ENCODE measurements at regions not wholly inside any gene's neighbourhood (a gene's known extent, or its start where the extent isn't known, plus 50 kb on each side); places are given as distances from the start of the nearest gene placed in this dataset.

DNA sequence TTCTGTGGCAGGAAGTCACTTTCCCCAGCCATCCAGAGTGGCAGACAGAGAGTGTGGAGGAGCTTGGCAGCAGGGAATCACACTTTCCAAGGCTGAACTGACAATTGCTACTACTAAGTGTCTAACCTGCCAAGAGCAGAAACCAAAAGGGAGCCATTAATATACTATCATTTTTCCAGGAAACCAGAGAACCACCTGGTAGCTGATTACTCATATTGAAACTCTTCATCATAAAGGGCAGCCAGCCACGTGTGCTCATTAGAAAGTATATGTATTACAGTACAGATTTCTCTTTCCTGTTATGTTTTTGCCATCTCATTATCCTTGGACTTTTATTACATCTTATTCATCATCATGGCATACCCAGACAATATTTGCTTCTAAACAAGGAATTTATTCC is 374.9 kb downstream of the GXYLT1 start:
- TF ChIP-seq EGR1 (IDR thresholded peaks at IDR 0.05) (no peak), RAD21 (IDR thresholded peaks at IDR 0.05; ENCODE audit: low read depth) (no peak), TCF12 (IDR thresholded peaks at IDR 0.05; ENCODE audit: low read depth) (no peak), YY1 (IDR thresholded peaks at IDR 0.05; ENCODE audit: low read depth) (no peak), TAF1 (IDR thresholded peaks at IDR 0.05; ENCODE audit: low read depth) (no peak), CREB1 (IDR thresholded peaks at IDR 0.05; ENCODE audit: low read depth) (no peak), NFIC (IDR thresholded peaks at IDR 0.05) (no peak)
- TF ChIP-seq, protein P1, sequence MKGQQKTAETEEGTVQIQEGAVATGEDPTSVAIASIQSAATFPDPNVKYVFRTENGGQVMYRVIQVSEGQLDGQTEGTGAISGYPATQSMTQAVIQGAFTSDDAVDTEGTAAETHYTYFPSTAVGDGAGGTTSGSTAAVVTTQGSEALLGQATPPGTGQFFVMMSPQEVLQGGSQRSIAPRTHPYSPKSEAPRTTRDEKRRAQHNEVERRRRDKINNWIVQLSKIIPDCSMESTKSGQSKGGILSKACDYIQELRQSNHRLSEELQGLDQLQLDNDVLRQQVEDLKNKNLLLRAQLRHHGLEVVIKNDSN (IDR thresholded peaks at IDR 0.05) = no peak
- TF ChIP-seq, protein P2, sequence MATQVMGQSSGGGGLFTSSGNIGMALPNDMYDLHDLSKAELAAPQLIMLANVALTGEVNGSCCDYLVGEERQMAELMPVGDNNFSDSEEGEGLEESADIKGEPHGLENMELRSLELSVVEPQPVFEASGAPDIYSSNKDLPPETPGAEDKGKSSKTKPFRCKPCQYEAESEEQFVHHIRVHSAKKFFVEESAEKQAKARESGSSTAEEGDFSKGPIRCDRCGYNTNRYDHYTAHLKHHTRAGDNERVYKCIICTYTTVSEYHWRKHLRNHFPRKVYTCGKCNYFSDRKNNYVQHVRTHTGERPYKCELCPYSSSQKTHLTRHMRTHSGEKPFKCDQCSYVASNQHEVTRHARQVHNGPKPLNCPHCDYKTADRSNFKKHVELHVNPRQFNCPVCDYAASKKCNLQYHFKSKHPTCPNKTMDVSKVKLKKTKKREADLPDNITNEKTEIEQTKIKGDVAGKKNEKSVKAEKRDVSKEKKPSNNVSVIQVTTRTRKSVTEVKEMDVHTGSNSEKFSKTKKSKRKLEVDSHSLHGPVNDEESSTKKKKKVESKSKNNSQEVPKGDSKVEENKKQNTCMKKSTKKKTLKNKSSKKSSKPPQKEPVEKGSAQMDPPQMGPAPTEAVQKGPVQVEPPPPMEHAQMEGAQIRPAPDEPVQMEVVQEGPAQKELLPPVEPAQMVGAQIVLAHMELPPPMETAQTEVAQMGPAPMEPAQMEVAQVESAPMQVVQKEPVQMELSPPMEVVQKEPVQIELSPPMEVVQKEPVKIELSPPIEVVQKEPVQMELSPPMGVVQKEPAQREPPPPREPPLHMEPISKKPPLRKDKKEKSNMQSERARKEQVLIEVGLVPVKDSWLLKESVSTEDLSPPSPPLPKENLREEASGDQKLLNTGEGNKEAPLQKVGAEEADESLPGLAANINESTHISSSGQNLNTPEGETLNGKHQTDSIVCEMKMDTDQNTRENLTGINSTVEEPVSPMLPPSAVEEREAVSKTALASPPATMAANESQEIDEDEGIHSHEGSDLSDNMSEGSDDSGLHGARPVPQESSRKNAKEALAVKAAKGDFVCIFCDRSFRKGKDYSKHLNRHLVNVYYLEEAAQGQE (IDR thresholded peaks at IDR 0.05; ENCODE audit: low read depth) = no peak

GRCh38 chr12:41768456-41768855 is 376.2 kb downstream of the GXYLT1 start:
- TF ChIP-seq, protein P1 (IDR thresholded peaks at IDR 0.05) = no peak
- TF ChIP-seq NFIC (IDR thresholded peaks at IDR 0.05) (no peak), CEBPB (IDR thresholded peaks at IDR 0.05) (no peak), TEAD4 (IDR thresholded peaks at IDR 0.05) (no peak), TCF12 (IDR thresholded peaks at IDR 0.05; ENCODE audit: low read depth) (no peak), CREB1 (IDR thresholded peaks at IDR 0.05; ENCODE audit: low read depth) (no peak), EGR1 (IDR thresholded peaks at IDR 0.05) (no peak), EP300 (IDR thresholded peaks at IDR 0.05; ENCODE audit: borderline replicate concordance) (no peak)

DNA sequence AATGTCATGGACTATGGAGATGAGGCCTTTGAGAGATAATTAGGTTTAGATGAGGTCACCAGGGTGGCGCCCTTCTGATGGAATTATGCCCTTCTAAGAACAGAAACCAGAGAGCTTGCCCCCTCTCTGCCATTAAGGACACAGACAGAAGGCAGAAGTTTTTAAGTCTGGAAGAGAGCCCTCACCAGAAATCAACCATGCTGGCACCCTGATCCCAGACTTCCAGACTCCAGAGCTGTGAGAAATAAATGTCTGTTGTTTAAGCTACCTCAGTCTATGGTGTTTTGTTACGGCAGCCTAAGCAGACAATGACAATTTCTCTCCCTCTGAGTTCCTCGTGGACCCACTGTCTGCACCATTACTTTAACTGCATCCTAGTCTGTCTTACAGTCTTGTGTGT is 382.0 kb downstream of the GXYLT1 start:
- TF ChIP-seq FOXM1 (IDR thresholded peaks at IDR 0.05; ENCODE audit: borderline replicate concordance, low read depth) = no peak
- TF ChIP-seq CREB1 (IDR thresholded peaks at IDR 0.05; ENCODE audit: low read depth) = no peak
- no peak for TF ChIP-seq TCF12 (IDR thresholded peaks at IDR 0.05; ENCODE audit: low read depth)
- no peak for TF ChIP-seq NFIC (IDR thresholded peaks at IDR 0.05)
- no peak for TF ChIP-seq ZBTB7A (IDR thresholded peaks at IDR 0.05; ENCODE audit: low read depth)
- TF ChIP-seq EGR1 (IDR thresholded peaks at IDR 0.05) = no peak
- TF ChIP-seq, protein P1 (IDR thresholded peaks at IDR 0.05) = no peak
- TF ChIP-seq TEAD4 (IDR thresholded peaks at IDR 0.05) = no peak
- no peak for TF ChIP-seq CEBPB (IDR thresholded peaks at IDR 0.05)
- no peak for TF ChIP-seq EP300 (IDR thresholded peaks at IDR 0.05; ENCODE audit: borderline replicate concordance)
- no peak for TF ChIP-seq RAD21 (IDR thresholded peaks at IDR 0.05; ENCODE audit: low read depth)
- TF ChIP-seq YY1 (IDR thresholded peaks at IDR 0.05; ENCODE audit: low read depth) = no peak
- TF ChIP-seq TAF1 (IDR thresholded peaks at IDR 0.05; ENCODE audit: low read depth) = no peak

DNA sequence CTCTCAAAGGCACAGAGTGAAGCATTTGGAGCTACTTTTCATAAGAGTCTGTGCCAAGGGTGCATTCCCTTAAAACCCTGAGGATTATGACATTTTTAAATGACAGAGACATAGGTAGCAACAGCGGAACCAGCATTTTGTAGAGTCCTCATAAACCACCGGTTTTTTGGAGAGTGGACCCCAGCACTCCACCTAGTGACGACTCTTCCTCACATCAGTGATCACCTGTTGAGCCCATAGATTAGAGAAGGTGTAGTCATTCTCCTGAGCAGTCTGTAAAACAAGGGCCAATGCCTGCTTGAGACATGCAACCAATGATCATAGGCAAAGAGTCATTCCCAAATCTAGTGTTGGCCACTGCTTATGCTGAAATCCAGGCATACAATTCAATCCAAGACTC is 399.1 kb downstream of the GXYLT1 start:
- TF ChIP-seq CEBPB (IDR thresholded peaks at IDR 0.05) (no peak), RAD21 (IDR thresholded peaks at IDR 0.05; ENCODE audit: low read depth) (no peak), TEAD4 (IDR thresholded peaks at IDR 0.05) (no peak), EGR1 (IDR thresholded peaks at IDR 0.05) (no peak), MAX (IDR thresholded peaks at IDR 0.05) (no peak), YY1 (IDR thresholded peaks at IDR 0.05; ENCODE audit: low read depth) (no peak), ZBTB7A (IDR thresholded peaks at IDR 0.05; ENCODE audit: low read depth) (no peak), TCF12 (IDR thresholded peaks at IDR 0.05; ENCODE audit: low read depth) (no peak)
- TF ChIP-seq, protein P2 (IDR thresholded peaks at IDR 0.05; ENCODE audit: low read depth) = no peak

- TF ChIP-seq MAX (IDR thresholded peaks at IDR 0.05) (no peak), RAD21 (IDR thresholded peaks at IDR 0.05; ENCODE audit: low read depth) (no peak), TEAD4 (IDR thresholded peaks at IDR 0.05) (0 out of 2 replicates have a peak, but pooled peaks have one; percentile 19)
- TF ChIP-seq, protein P1 (IDR thresholded peaks at IDR 0.05) = no peak
Measured at GRCh38 chr12:41743835-41744234, 400.8 kb downstream of the GXYLT1 start.

DNA sequence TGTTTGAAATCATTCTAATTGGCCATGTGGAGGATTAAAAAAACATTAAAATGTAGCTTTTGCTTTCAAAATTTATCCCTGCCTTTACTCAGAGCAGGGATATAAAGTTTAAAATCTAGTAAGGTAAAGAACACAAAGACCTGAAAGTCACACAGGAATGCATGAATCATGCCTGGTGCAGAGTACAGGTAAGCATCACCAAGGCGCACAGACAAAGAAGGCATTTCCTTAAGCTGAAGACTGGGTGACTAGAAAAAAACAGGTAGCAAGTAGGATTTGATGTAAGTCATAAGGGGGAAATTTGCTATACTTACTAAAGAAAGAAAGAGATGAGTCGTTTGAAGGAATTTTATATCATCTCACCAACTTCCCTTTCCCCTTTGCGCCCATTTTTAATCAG is 405.6 kb downstream of the GXYLT1 start:
- no peak for TF ChIP-seq CREB1 (IDR thresholded peaks at IDR 0.05; ENCODE audit: low read depth)
- no peak for TF ChIP-seq EGR1 (IDR thresholded peaks at IDR 0.05)
- TF ChIP-seq, protein P2 (IDR thresholded peaks at IDR 0.05; ENCODE audit: low read depth) = no peak
- no peak for TF ChIP-seq EP300 (IDR thresholded peaks at IDR 0.05; ENCODE audit: borderline replicate concordance)
- no peak for TF ChIP-seq TAF1 (IDR thresholded peaks at IDR 0.05; ENCODE audit: low read depth)
- no peak for TF ChIP-seq YY1 (IDR thresholded peaks at IDR 0.05; ENCODE audit: low read depth)
- TF ChIP-seq NFIC (IDR thresholded peaks at IDR 0.05) = no peak

All from Ishikawa (cell line).